Heart left ventricle (tissue), 16 donors: ENCODE measurements at regions not wholly inside any gene's neighbourhood (a gene's known extent, or its start where the extent isn't known, plus 50 kb on each side); places are given as distances from the start of the nearest gene placed in this dataset.

Experiments used
- ATAC-seq, 4 donors: fragments of 200-7000 bp; cut with Tn5 transposase; one replicate each; pipeline ENCODE4 v1.9.1; 2020 to 2022; ENCODE audit warnings: moderate library complexity in 4 of 4, mild to moderate bottlenecking in 3 of 4, moderate number of reproducible peaks in 1 of 4
- DNase-seq, 5 donors: peaks; one replicate each; pipeline ENCODE4 v3.0.0-alpha.2; 2020
- H3K27ac ChIP-seq, 12 donors: fragments of 200-600 bp; sonication (generic) in 4 of 12; one replicate each; pipeline versions ENCODE4 v1.5.0 to v1.8.0; 2016 to 2022; ENCODE audit warnings: mild to moderate bottlenecking in 2 of 12
- H3K27me3 ChIP-seq, 9 donors: fragments of 200-600 bp; sonication (generic) in 2 of 9; one replicate each; pipeline versions ENCODE4 v1.5.1 to v1.8.0; 2016 to 2022; ENCODE audit warnings: mild to moderate bottlenecking in 3 of 9
- H3K36me3 ChIP-seq, 9 donors: fragments of 200-600 bp; sonication (generic) in 2 of 9; one replicate each; pipeline versions ENCODE4 v1.5.0 to v1.8.0; 2018 to 2022; ENCODE audit warnings: mild to moderate bottlenecking in 2 of 9
- H3K4me1 ChIP-seq, 12 donors: fragments of 200-600 bp; sonication (generic) in 4 of 12; one replicate each; pipeline versions ENCODE4 v1.5.0 to v1.8.0; 2016 to 2022; ENCODE audit warnings: mild to moderate bottlenecking in 3 of 12
- H3K4me3 ChIP-seq, 12 donors: fragments of 200-600 bp; sonication (generic) in 4 of 12; one replicate each; pipeline versions ENCODE4 v1.5.0 to v1.8.0; 2017 to 2022; ENCODE audit warnings: mild to moderate bottlenecking in 9 of 12, moderate library complexity in 4 of 12
- H3K9me3 ChIP-seq, 12 donors: fragments of 200-600 bp; sonication (generic) in 4 of 12; one replicate each; pipeline versions ENCODE4 v1.5.0 to v1.8.0; 2016 to 2022; ENCODE audit warnings: mild to moderate bottlenecking in 1 of 12
- CTCF ChIP-seq, 12 donors: fragments of 200-600 bp; sonication (generic) in 4 of 12; IDR thresholded peaks; one replicate each; pipeline versions ENCODE4 v1.5.0 to v1.8.0; 2018 to 2022; ENCODE audit warnings: antibody characterized with exemption in 12 of 12, mild to moderate bottlenecking in 5 of 12
- POLR2A ChIP-seq, 2 donors: fragments of 450-650 bp; IDR thresholded peaks; one replicate each; pipeline ENCODE4 v1.6.1; 2017; ENCODE audit warnings: antibody characterized with exemption in 2 of 2, mild to moderate bottlenecking in 2 of 2, moderate library complexity in 2 of 2
- WGBS, 4 donors: extraction: QIAGEN DNeasy Blood & Tissue Kit in 2 of 4; methylation state at CpG; one replicate each; pipeline versions ENCODE4 v1.1.5 to v1.1.7; 2013 to 2018; 5-methylcytosine and 5-hydroxymethylcytosine counted together
- intact Hi-C, 10 donors: fragments of 100-400 bp; cut with DNase I; formaldehyde crosslinking; loops; one replicate each; pipeline versions ENCODE4 v1.11.1 to v1.14.2; 2022
- donor health status: ischemic (EF 13 %, LVEDD 7.1; RV severe dilation, severe dysfunction).
- donor health status: healthy with polysubstance abuse.
- donor health status: DM: no; HTN: yes; CAD: no.
- donor health status: DM: no; HTN: no; CAD: no.
- donor health status: ischemic (EF 25% LVEDD 6.9; RV normal size, moderate dysfunction).
- donor health status: ischemic (EF 25% LVEDD 5.7; RV mildly dilated, moderate dysfunction).
- donor health status: healthy.
- donor health status: DM: yes; HTN: yes; CAD: no.
- donor health status: ischemic (EF 35%, LVEDD 5.7; RV mildly dilated, moderate dysfunction).
- donor health status: nonischemic (EF 11% LVEDD 7.7; RV severe dilation, severe dysfunction).
- donor health status: DM: yes; HTN: yes; CAD: no.
- donor health status: PGD.
- donor health status: ischemic (EF 29% LVEDD 5.4; RV normal size, mild dysfunction).
- donor health status: nonischemic (EF 23%, LVEDD 6.1; RV moderate dilation, normal function).

DNA sequence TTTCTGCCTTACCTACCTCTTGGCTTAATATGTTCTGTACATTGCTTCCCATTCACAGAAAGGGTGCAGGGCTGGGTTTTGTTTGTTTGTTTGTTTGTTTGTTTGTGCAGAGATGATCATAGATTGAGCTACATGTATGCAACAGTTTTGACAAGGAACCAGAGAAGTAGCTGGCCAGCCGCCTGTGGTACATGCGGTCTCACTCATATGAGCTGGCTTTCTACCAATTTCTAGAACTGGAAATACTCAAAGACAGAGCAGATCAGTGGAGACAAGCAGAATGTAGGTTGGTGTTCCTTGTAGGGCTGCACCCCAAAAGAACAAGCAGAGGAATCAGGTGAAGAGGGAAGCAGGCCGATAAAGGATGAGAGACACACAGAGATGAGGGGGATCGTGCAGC lies 502.7 kb downstream of the SOX2 start:
- H3K4me1 ChIP-seq = peaks cover 0 to 11% (median 0%) of the 10 kb centered on the region in 12 donors
- 65 to 71% (median 71%) methylated on average over 4 of the region's 4 CpGs for whole genome bisulfite sequencing, 4 donors
- TF ChIP-seq CTCF (IDR thresholded peaks at IDR 0.05) (no peak), POLR2A (IDR thresholded peaks at IDR 0.05) (no peak)
- intact Hi-C loops = no loop called here
- no peaks in the 10 kb centered on the region for H3K36me3 ChIP-seq
- ATAC-seq = no peak
- no peak overlapping the region for H3K4me3 ChIP-seq
- DNase-seq = peak in 1 of 5 donors; percentile 28
- H3K9me3 ChIP-seq = no peaks in the 10 kb centered on the region
- H3K27ac ChIP-seq = no peak overlapping the region
- no peaks in the 10 kb centered on the region for H3K27me3 ChIP-seq

- Histone ChIP-seq H3K27me3 (no peaks in the 10 kb centered on the region), H3K9me3 (no peaks in the 10 kb centered on the region), H3K4me3 (no peak overlapping the region), H3K27ac (no peak overlapping the region), H3K4me1 (peaks cover 0 to 11% (median 0%) of the 10 kb centered on the region in 12 donors), H3K36me3 (no peaks in the 10 kb centered on the region)
- ATAC-seq = no peak
- no peak for TF ChIP-seq CTCF (IDR thresholded peaks at IDR 0.05)
- no peak for TF ChIP-seq POLR2A (IDR thresholded peaks at IDR 0.05)
- intact Hi-C loops = no loop called here
- no peak for DNase-seq
These were observed 504.2 kb downstream of the SOX2 start for GRCh38 chr3:182215881-182216280.

GRCh38 chr3:182216311-182216970 lies 504.7 kb downstream of the SOX2 start:
- H3K4me3 ChIP-seq = no peak overlapping the region
- H3K9me3 ChIP-seq = no peaks in the 10 kb centered on the region
- no peaks in the 10 kb centered on the region for H3K36me3 ChIP-seq
- intact Hi-C loops = no loop called here
- DNase-seq = no peak
- peaks cover 0 to 11% (median 0%) of the 10 kb centered on the region in 12 donors for H3K4me1 ChIP-seq
- H3K27ac ChIP-seq = no peak overlapping the region
- TF ChIP-seq CTCF (IDR thresholded peaks at IDR 0.05) = no peak
- no peak for ATAC-seq
- WGBS, 4 donors = 35 to 62% (median 43%) methylated on average over 4 of the region's 4 CpGs
- no peaks in the 10 kb centered on the region for H3K27me3 ChIP-seq

- ATAC-seq (no peak), DNase-seq (no peak)
- intact Hi-C loops = no loop called here
- 44 to 54% (median 45%) methylated on average over 1 of the region's 1 CpG for WGBS, 4 donors
- no peak overlapping the region for H3K4me3 ChIP-seq
- no peak overlapping the region for H3K27ac ChIP-seq
- no peaks in the 10 kb centered on the region for H3K36me3 ChIP-seq
- H3K9me3 ChIP-seq = peaks cover 0 to 10% (median 0%) of the 10 kb centered on the region in 12 donors
- H3K27me3 ChIP-seq = no peaks in the 10 kb centered on the region
- H3K4me1 ChIP-seq = no peaks in the 10 kb centered on the region
- TF ChIP-seq CTCF (IDR thresholded peaks at IDR 0.05) = no peak
- no peak for TF ChIP-seq POLR2A (IDR thresholded peaks at IDR 0.05)
These were observed 508.3 kb downstream of the SOX2 start for GRCh38 chr3:182220013-182220412.
